Activated T-cell treated with anti-CD3 and anti-CD28 coated beads, Interleukin-2, amount 50 U/mL, for 4 hours (primary cell): ENCODE measurements at regions not wholly inside any gene's neighbourhood (a gene's known extent, or its start where the extent isn't known, plus 50 kb on each side); places are given as distances from the start of the nearest gene placed in this dataset.
"Not testable (repeated sequence)": the region's sequence is repeated elsewhere in the genome, so short reads cannot be mapped to it uniquely, and the experiment has no call there.

Experiments used
- ATAC-seq, 2 donors: fragments of 200-7000 bp; cut with Tn5 transposase; one replicate each; pipeline ENCODE4 v1.10.0; 2021
- DNase-seq: peaks from one replicate; pipeline ENCODE4 v3.0.0-alpha.2; 2020
- H3K27me3 Mint-ChIP-seq: one replicate; pipeline ENCODE4 v1.8.0; 2021; ENCODE audit warnings: low read depth, mixed read lengths
- H3K36me3 Mint-ChIP-seq: one replicate; pipeline ENCODE4 v1.8.0; 2022; ENCODE audit warnings: mixed read lengths; ENCODE audit not compliant: insufficient read depth
- H3K4me1 Mint-ChIP-seq: one replicate; pipeline ENCODE4 v1.8.0; 2021; ENCODE audit warnings: low read depth, mixed read lengths
- H3K4me3 Mint-ChIP-seq: one replicate; pipeline ENCODE4 v1.8.0; 2021; ENCODE audit warnings: mild to moderate bottlenecking, moderate library complexity, mixed read lengths
- H3K9me3 Mint-ChIP-seq: one replicate; pipeline ENCODE4 v1.8.0; 2021; ENCODE audit warnings: mixed read lengths

DNA sequence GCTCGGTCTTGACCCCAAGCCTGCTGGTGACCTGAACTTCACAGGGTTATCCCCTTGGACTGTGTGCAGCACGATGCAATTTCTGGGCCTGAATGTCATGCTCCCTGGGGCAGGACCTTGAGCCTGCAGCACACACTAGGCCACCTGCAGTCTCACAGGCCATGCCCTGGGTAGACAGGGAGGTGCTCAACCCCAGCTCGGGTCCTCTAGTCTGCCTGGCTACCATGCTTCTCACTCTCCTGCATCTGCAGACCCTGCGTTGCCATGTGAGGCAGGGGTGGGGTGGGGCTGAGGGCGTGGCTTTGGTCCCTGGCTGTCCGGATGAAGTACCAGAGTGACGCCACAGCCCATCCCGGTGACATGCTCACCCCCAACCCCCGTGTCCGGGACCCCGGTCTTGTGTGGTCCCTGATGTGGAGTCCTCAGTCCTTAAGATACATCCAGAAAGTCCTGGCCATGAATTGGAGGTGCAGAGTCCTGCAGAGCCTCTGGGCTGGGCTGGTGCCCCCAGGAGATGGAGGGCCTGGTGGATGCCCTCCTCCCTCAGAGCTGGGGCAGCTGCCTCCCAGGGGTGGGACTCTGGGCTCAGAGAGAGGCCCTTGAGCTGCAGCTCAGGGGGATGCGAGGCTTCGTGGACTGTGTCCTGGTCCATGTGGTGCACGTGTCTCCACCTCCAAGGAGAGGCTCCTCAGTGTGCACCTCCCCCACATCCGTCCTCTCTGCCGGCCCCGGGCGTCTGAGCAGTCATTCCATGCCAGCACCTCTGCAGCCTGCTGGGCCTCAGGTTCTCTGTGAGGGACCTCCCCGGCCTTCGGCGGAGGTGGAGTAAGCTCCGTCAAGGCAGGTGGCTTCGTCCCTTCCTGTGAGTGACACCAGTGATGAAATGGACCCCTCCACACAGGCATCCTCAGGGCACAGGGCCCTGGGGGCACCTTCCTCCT lies 402.1 kb downstream of the TMEM121 start:
- H3K4me3 Mint-ChIP-seq, ATAC-seq, H3K36me3 Mint-ChIP-seq, H3K4me1 Mint-ChIP-seq, H3K9me3 Mint-ChIP-seq, DNase-seq: not testable (repeated sequence)
- H3K27me3 Mint-ChIP-seq: peaks cover 31% of the 10 kb centered on the region

DNA sequence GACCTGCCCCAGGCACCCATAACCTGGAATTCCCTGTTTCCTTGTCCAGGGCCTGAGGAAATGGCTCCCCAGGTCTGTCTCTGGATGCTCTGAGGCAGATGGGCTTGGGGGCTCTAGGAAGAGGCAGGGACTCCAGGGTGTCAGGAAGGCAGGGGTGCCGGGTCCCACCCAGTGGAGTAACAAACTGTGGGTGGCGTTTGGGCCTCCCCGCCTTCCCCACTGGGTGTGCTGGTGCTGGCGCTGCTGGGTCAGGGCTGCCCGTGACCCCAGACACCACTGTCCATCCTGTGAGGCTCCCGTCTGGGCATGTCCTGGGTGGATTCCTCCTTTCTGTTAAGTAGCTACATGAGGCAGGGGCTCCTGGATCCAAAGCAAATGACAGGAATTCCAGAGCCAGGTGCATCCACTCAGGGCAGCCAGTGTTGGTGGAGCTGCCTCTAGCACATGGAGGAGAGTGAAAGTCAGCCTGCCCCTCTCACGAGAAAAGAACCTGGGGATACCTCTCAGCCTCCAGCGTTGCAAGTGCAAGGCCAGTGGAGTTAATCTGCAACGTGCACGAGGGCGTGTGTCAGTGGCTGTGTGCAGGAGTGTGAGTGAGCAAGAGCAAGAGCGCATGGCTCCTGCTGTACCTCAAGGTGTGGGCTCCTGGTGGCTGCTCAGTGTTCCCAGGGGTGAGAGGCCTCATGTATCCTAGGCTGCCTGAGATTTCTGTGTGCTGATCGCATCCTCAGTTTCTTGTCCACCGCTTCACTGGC lies 403.1 kb downstream of the TMEM121 start:
- ATAC-seq: no peak
- Mint-ChIP-seq H3K36me3 (no peaks in the 10 kb centered on the region), H3K9me3 (no peaks in the 10 kb centered on the region), H3K27me3 (peaks cover 39% of the 10 kb centered on the region), H3K4me3 (no peak overlapping the region), H3K4me1 (no peaks in the 10 kb centered on the region)
- DNase-seq: no peak

DNA sequence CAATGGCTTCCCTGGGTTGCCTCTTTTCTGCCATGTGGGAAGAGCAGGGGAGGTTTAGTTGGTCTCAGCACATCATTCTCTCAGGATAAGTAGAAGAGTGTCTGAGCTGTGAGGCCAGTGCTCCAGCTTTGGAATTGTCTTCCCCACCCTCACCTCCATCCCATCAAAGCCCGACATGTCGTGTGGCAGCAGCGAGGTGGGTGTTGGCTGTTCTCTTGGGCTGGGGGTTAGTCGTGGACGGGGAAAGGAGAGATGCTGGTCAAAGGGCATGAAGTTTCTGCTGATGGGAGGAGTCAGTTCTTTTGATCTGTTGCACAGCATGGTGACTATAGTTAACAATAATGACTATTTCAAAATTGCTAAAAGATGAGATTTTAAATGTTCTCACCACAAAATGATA lies 404.2 kb downstream of the TMEM121 start:
- no peaks in the 10 kb centered on the region for H3K36me3 Mint-ChIP-seq
- peaks cover 8% of the 10 kb centered on the region for H3K9me3 Mint-ChIP-seq
- no peak for DNase-seq
- no peak for ATAC-seq
- no peak overlapping the region for H3K4me3 Mint-ChIP-seq
- no peaks in the 10 kb centered on the region for H3K4me1 Mint-ChIP-seq
- H3K27me3 Mint-ChIP-seq: peaks cover 39% of the 10 kb centered on the region

DNA sequence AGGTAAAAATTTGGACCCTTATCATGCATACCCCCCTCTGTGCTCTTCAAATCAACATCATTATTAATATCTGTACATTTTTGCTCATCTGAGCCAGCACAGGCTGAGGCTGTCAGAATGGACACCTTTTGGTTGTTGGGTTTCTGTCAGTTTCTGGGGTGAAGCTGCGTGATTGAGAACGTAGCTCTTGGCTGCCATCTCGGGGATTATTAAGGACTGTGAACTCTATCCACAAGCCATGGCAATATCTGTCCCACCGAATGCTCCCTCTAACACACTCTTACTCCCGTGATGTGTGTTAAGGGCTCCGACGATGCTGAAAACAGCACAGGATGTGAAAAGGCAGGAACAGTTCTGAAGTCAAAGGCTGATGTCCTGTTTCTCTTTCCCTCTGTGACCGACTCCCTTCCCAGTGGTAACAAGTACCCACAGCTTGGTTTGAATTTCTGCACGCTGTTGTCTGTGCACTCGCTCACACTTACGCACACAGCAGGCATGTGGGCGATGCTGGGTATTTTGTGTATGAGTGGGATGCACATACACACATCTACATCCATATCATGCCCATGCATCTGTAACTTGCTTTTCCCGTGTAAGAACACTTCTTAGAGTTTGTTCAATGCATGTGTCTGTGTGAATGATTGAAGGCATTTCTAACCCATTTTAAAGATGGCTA lies 405.6 kb downstream of the TMEM121 start:
- H3K27me3 Mint-ChIP-seq: peaks cover 39% of the 10 kb centered on the region
- H3K36me3 Mint-ChIP-seq: no peaks in the 10 kb centered on the region
- peaks cover 8% of the 10 kb centered on the region for H3K9me3 Mint-ChIP-seq
- H3K4me1 Mint-ChIP-seq: no peaks in the 10 kb centered on the region
- H3K4me3 Mint-ChIP-seq: no peak overlapping the region
- DNase-seq: no peak
- no peak for ATAC-seq

DNA sequence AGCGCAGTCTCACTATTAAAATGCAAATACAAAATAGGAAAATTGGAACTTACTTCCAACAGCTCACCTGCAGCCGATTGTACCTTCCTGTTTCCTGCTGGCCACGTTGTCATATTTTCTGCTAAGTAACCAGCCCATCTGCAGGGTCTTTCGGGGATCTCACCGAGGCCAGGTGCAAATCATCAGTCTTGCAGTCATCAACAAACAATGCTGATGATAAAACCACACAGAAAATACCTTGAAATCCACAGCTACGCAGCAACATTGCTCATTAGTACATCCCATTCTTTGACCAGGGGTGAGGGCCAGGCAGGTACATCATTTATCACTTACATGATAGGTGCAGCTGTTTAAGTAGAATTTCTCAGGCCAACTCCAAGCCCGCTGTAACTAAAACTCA lies 406.9 kb downstream of the TMEM121 start:
- no peaks in the 10 kb centered on the region for H3K4me1 Mint-ChIP-seq
- H3K36me3 Mint-ChIP-seq: no peaks in the 10 kb centered on the region
- H3K9me3 Mint-ChIP-seq: peaks cover 8% of the 10 kb centered on the region
- DNase-seq (no peak), ATAC-seq (no peak)
- H3K4me3 Mint-ChIP-seq: no peak overlapping the region
- H3K27me3 Mint-ChIP-seq: peaks cover 36% of the 10 kb centered on the region

DNA sequence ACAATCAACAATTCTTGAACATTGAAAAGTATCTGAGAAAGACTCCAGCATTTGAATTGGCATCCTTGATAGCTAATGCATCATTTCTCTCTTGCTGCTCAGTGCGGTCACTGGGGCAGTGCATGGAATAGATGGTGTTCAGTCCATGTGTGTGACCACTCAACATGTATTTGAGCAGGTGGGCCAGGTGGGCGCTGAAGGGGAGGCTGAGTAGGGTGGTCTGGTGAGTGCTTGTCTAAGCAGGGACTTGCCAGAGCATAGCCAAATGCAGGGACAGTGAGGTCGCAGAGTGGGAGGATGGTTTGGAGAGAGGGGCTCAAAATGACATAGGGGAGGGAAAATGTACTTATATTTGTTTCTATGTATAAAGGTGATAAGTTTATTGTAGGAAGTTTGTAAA lies 409.0 kb downstream of the TMEM121 start:
- ATAC-seq (no peak), DNase-seq (no peak)
- Mint-ChIP-seq H3K4me3 (no peak overlapping the region), H3K27me3 (peaks cover 29% of the 10 kb centered on the region), H3K9me3 (peaks cover 16% of the 10 kb centered on the region), H3K36me3 (no peaks in the 10 kb centered on the region), H3K4me1 (peaks cover 5% of the 10 kb centered on the region)

DNA sequence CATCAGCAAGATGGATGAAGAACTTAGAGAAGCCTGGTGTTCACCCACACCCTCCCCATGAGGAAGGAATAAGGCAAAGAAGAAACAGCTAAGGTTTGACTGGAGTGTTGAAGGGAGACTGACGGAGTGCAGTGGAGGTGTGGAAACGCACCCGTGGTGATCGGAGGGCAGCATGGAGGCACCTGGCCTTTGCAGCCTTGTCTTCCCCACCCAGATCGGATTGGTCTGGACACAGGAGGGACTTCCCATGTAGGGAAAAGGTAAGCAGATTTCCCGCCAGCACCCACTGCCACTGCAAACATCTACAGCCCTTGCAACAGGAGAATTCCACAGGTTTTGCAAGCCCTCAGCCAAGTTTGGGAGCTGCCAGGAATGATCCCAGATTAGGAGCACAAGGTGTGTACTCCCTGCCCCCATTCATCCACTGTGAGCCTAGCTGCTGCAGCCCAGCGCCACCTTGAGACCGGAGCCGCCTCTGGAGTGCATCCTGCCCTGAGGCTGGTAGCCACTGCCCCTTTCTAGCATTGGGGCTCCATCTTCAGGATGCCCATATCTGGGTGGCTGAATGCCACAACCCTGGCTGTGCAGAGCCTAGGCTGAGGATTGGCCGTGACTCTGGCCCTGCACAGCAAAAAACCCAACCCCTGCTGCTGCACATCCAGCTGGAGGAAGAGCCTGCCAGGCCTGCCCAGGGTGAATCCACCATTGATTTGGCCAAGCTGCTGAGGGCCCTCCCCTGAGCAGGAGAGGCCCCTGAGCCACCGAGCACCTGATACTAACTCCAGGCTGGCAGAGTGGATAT lies 411.1 kb downstream of the TMEM121 start:
- ATAC-seq (no peak), DNase-seq (no peak)
- H3K4me1 Mint-ChIP-seq: peaks cover 9% of the 10 kb centered on the region
- peaks cover 16% of the 10 kb centered on the region for H3K9me3 Mint-ChIP-seq
- peaks cover 19% of the 10 kb centered on the region for H3K27me3 Mint-ChIP-seq
- no peak overlapping the region for H3K4me3 Mint-ChIP-seq
- H3K36me3 Mint-ChIP-seq: no peaks in the 10 kb centered on the region

DNA sequence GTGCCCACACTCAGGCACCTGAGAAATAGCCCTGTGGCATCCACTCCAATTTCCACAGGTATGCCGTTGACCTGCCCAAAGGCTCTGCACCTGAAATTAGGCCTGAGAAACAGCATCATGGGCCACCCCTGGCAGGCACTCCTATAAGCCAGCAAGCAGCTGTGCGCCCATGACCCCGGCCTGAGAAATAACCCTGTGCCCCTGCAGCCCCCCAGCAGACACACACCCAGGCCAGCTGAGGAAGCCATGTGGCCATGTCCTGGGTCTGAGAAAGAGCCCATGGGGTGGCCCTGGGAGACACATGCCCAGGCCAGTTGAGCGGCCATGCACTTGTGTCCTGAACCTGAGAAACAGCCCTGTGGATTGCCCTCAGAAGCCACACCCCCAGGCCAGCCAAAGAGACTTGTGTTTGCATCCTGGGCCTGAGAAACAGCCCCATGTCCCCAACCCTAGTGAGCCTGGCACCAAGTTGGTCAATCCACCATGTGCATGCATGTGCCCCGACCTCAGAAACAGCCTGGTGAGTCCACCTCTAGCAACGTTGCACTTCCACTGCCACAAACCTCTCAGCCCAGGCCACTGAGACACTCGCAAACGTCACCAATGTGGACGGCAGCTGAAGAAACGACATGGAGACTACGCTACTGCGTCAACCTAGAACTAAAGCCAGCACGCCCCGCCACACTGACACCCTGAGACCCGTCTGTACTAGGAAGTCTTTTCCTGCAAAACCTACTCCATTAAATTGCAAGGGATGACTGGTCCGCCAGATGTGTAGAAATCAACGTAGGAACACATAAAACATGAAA lies 411.9 kb downstream of the TMEM121 start:
- Mint-ChIP-seq H3K4me3 (no peak overlapping the region), H3K9me3 (peaks cover 16% of the 10 kb centered on the region), H3K4me1 (peaks cover 9% of the 10 kb centered on the region), H3K36me3 (no peaks in the 10 kb centered on the region), H3K27me3 (peaks cover 19% of the 10 kb centered on the region)
- ATAC-seq (no peak), DNase-seq (no peak)

DNA sequence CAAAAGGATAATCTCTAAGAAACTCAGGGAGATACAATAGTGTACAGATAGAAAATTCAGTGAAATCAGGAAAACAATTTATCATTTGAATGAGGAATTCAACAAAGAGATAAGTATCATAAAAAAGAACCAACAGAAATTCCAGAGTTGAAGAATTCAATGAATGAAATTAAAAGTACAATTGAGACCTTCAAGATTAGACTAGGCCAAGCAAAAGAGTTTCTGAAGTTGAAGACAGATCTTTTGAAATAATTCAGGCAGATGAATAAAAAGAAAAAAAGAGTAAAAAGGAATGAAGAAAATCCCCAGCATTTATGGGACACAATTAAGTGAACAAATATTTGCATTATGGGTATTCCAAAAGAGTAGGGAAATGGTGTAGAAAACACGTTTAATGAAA lies 412.6 kb downstream of the TMEM121 start:
- peaks cover 14% of the 10 kb centered on the region for H3K27me3 Mint-ChIP-seq
- DNase-seq (no peak), ATAC-seq (no peak)
- peaks cover 16% of the 10 kb centered on the region for H3K9me3 Mint-ChIP-seq
- no peaks in the 10 kb centered on the region for H3K36me3 Mint-ChIP-seq
- peaks cover 9% of the 10 kb centered on the region for H3K4me1 Mint-ChIP-seq
- no peak overlapping the region for H3K4me3 Mint-ChIP-seq

DNA sequence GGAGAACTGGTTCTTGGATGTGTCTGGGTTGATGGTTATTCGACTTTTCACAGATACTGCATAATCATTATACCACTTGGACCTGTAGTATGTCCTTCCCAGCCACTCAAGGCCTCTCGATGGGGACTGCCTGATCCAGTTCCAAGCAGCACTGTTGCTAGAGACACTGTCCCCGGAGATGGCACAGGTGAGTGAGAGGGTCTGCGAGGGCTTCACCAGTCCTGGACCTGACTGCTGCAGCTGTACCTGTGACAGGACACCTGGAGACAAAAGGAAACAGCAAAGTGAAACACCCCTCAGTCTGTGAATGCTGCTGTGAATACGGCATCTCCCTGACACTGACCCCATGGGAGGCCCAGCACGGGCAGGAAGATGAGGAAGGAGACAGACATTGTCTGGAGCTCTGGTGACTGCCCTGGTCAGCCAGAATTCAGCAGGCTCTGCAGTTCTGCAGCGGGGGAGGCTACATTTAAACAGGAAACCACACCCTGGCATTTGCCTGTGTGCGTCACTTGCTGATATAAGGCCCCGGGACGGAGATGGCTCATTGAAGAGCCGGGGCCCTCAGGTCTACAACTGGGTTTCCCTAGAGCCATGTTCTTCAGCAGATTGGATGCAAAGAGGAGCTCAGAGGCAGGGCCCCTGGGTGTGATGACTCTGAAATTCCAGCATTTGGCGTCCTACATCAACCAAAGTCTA lies 413.6 kb downstream of the TMEM121 start:
- peaks cover 13% of the 10 kb centered on the region for H3K9me3 Mint-ChIP-seq
- no peak for ATAC-seq
- no peak for DNase-seq
- H3K27me3 Mint-ChIP-seq: peaks cover 8% of the 10 kb centered on the region
- peaks cover 13% of the 10 kb centered on the region for H3K4me1 Mint-ChIP-seq
- no peaks in the 10 kb centered on the region for H3K36me3 Mint-ChIP-seq
- no peak overlapping the region for H3K4me3 Mint-ChIP-seq

DNA sequence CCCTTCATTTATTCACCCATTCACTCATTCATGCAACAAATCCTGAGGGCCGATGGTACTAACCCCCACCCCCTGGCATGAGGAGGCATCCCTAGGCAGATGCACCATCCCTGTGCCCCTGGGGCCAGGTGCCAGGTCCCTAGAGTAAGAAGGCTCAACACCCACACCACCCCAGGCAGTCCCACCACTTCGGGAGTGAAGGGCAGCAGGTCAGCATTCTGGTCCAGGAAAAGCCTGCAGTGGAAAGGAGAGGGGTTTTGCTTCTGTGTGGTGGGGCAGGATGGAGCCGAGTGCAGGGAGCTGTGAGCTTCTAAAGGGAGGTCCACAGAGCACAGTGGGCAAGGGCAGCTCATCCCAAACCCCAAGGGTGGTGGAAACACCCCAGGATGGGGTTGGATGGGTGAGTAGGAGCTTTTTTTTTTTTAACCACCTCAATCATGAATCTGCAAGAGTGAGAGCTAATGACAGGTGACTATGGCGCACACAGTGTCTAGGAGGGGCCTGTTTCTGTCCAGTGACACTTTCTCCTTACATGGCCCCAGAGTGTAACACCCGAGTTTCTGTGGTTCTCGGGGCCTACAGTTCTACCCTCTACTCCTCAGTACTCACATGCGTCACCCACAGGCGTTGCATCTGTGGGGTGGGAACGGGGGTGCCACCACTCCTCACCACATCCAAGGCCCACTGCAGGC lies 414.3 kb downstream of the TMEM121 start:
- H3K27me3 Mint-ChIP-seq: peaks cover 6% of the 10 kb centered on the region
- H3K4me3 Mint-ChIP-seq: no peak overlapping the region
- DNase-seq (no peak), ATAC-seq (no peak)
- H3K4me1 Mint-ChIP-seq: peaks cover 14% of the 10 kb centered on the region
- peaks cover 7% of the 10 kb centered on the region for H3K9me3 Mint-ChIP-seq
- no peaks in the 10 kb centered on the region for H3K36me3 Mint-ChIP-seq
